ENCODE measurements at regions not wholly inside any gene's neighbourhood (a gene's known extent, or its start where the extent isn't known, plus 50 kb on each side); places are given as distances from the start of the nearest gene placed in this dataset.

- TF ChIP-seq CTCF (IDR thresholded peaks at IDR 0.05) (no peak), EZH2 (IDR thresholded peaks at IDR 0.05; ENCODE audit: borderline replicate concordance, insufficient read depth, low read depth, low read length, poor library complexity, severe bottlenecking) (no peak)
These were observed 86.6 kb upstream of the DKK2 start for GRCh38 chr4:107122736-107123135.

All from B cell (primary cell).